ENCODE measurements at regions not wholly inside any gene's neighbourhood (a gene's known extent, or its start where the extent isn't known, plus 50 kb on each side); places are given as distances from the start of the nearest gene placed in this dataset.

GRCh38 chr13:50731400-50731799 is 112.1 kb downstream of the DLEU7 start:
- H3K27ac Mint-ChIP-seq (ENCODE audit: unreplicated experiment): peak overlapping the region; percentile 93
- no peak overlapping the region for H3K4me3 Mint-ChIP-seq (ENCODE audit: unreplicated experiment)
- Histone ChIP-seq H3K4me3 (ENCODE audit: insufficient read depth, low read depth, low read length) (no peak overlapping the region), H2AFZ (ENCODE audit: low read depth, low read length) (no peak overlapping the region), H3K27me3 (ENCODE audit: insufficient read depth, low read length) (no peaks in the 10 kb centered on the region), H3K4me2 (ENCODE audit: low read length) (no peak overlapping the region), H3K27ac (ENCODE audit: low read depth, low read length) (no peak overlapping the region), H3K36me3 (ENCODE audit: insufficient read depth, low read length) (no peaks in the 10 kb centered on the region), H3K9ac (ENCODE audit: low read length) (no peak overlapping the region), H3K4me1 (ENCODE audit: insufficient read depth, low read length) (peaks cover 7% of the 10 kb centered on the region), H4K20me1 (ENCODE audit: insufficient read depth, low read length) (no peaks in the 10 kb centered on the region), H3K9me3 (ENCODE audit: insufficient read depth, low read depth, low read length) (peaks cover 4% of the 10 kb centered on the region), H3K79me2 (ENCODE audit: insufficient read depth, low read length) (no peaks in the 10 kb centered on the region)
- DNase-seq (ENCODE audit: low read depth): peak; percentile 82
- peaks cover 22% of the 10 kb centered on the region for H3K4me1 Mint-ChIP-seq (ENCODE audit: low read depth, unreplicated experiment)
- H3K36me3 Mint-ChIP-seq (ENCODE audit: low read depth, unreplicated experiment): peaks cover 3% of the 10 kb centered on the region
- peaks cover 2% of the 10 kb centered on the region for H3K9me3 Mint-ChIP-seq (ENCODE audit: unreplicated experiment)
- H3K27me3 Mint-ChIP-seq (ENCODE audit: low read depth, unreplicated experiment): peaks cover 2% of the 10 kb centered on the region
- TF ChIP-seq EZH2 (IDR thresholded peaks at IDR 0.05; ENCODE audit: insufficient read depth, low read length) (no peak), CTCF (IDR thresholded peaks at IDR 0.05; ENCODE audit: insufficient read depth, low read depth, low read length) (no peak)
- no peak for FAIRE-seq

GRCh38 chr13:50732712-50733111 is 110.8 kb downstream of the DLEU7 start:
- peaks cover 4% of the 10 kb centered on the region for H3K9me3 ChIP-seq (ENCODE audit: insufficient read depth, low read depth, low read length)
- no peak overlapping the region for H3K4me2 ChIP-seq (ENCODE audit: low read length)
- peaks cover 7% of the 10 kb centered on the region for H3K4me1 ChIP-seq (ENCODE audit: insufficient read depth, low read length)
- H3K36me3 Mint-ChIP-seq (ENCODE audit: low read depth, unreplicated experiment): peaks cover 3% of the 10 kb centered on the region
- DNase-seq (ENCODE audit: low read depth) (no peak), FAIRE-seq (peak; percentile 76)
- no peak overlapping the region for H2AFZ ChIP-seq (ENCODE audit: low read depth, low read length)
- peaks cover 2% of the 10 kb centered on the region for H3K9me3 Mint-ChIP-seq (ENCODE audit: unreplicated experiment)
- no peaks in the 10 kb centered on the region for H3K36me3 ChIP-seq (ENCODE audit: insufficient read depth, low read length)
- no peak overlapping the region for H3K9ac ChIP-seq (ENCODE audit: low read length)
- no peaks in the 10 kb centered on the region for H3K27me3 ChIP-seq (ENCODE audit: insufficient read depth, low read length)
- peak overlapping the region; percentile 93 for H3K27ac Mint-ChIP-seq (ENCODE audit: unreplicated experiment)
- H3K27ac ChIP-seq (ENCODE audit: low read depth, low read length): no peak overlapping the region
- H3K27me3 Mint-ChIP-seq (ENCODE audit: low read depth, unreplicated experiment): no peaks in the 10 kb centered on the region
- no peaks in the 10 kb centered on the region for H3K79me2 ChIP-seq (ENCODE audit: insufficient read depth, low read length)
- H4K20me1 ChIP-seq (ENCODE audit: insufficient read depth, low read length): no peaks in the 10 kb centered on the region
- H3K4me3 Mint-ChIP-seq (ENCODE audit: unreplicated experiment): no peak overlapping the region
- TF ChIP-seq EZH2 (IDR thresholded peaks at IDR 0.05; ENCODE audit: insufficient read depth, low read length): no peak
- no peak for TF ChIP-seq CTCF (IDR thresholded peaks at IDR 0.05; ENCODE audit: insufficient read depth, low read depth, low read length)
- H3K4me1 Mint-ChIP-seq (ENCODE audit: low read depth, unreplicated experiment): peaks cover 22% of the 10 kb centered on the region
- no peak overlapping the region for H3K4me3 ChIP-seq (ENCODE audit: insufficient read depth, low read depth, low read length)

- TF ChIP-seq EZH2 (IDR thresholded peaks at IDR 0.05; ENCODE audit: insufficient read depth, low read length): no peak
- no peak for TF ChIP-seq CTCF (IDR thresholded peaks at IDR 0.05; ENCODE audit: insufficient read depth, low read depth, low read length)
- Histone ChIP-seq H2AFZ (ENCODE audit: low read depth, low read length) (no peak overlapping the region), H3K36me3 (ENCODE audit: insufficient read depth, low read length) (no peaks in the 10 kb centered on the region), H3K27ac (ENCODE audit: low read depth, low read length) (no peak overlapping the region), H3K4me2 (ENCODE audit: low read length) (no peak overlapping the region), H3K27me3 (ENCODE audit: insufficient read depth, low read length) (no peaks in the 10 kb centered on the region), H3K4me3 (ENCODE audit: insufficient read depth, low read depth, low read length) (no peak overlapping the region), H3K79me2 (ENCODE audit: insufficient read depth, low read length) (no peaks in the 10 kb centered on the region), H3K9me3 (ENCODE audit: insufficient read depth, low read depth, low read length) (peaks cover 4% of the 10 kb centered on the region), H3K9ac (ENCODE audit: low read length) (no peak overlapping the region), H3K4me1 (ENCODE audit: insufficient read depth, low read length) (peaks cover 7% of the 10 kb centered on the region), H4K20me1 (ENCODE audit: insufficient read depth, low read length) (no peaks in the 10 kb centered on the region)
- Mint-ChIP-seq H3K36me3 (ENCODE audit: low read depth, unreplicated experiment) (peaks cover 3% of the 10 kb centered on the region), H3K27me3 (ENCODE audit: low read depth, unreplicated experiment) (no peaks in the 10 kb centered on the region), H3K4me3 (ENCODE audit: unreplicated experiment) (no peak overlapping the region), H3K27ac (ENCODE audit: unreplicated experiment) (peak overlapping the region; percentile 79), H3K9me3 (ENCODE audit: unreplicated experiment) (peaks cover 2% of the 10 kb centered on the region), H3K4me1 (ENCODE audit: low read depth, unreplicated experiment) (peaks cover 22% of the 10 kb centered on the region)
- no peak for FAIRE-seq
- DNase-seq (ENCODE audit: low read depth): no peak
Observed at GRCh38 chr13:50733392-50733791, 110.1 kb downstream of the DLEU7 start.

Measured in astrocyte (in vitro differentiated cells and primary cell).